Karpas-422 (cell line): ENCODE measurements at regions not wholly inside any gene's neighbourhood (a gene's known extent, or its start where the extent isn't known, plus 50 kb on each side); places are given as distances from the start of the nearest gene placed in this dataset.

Experiments
- DNase-seq: peaks from one replicate; pipeline ENCODE4 v3.0.0-alpha.2; 2015
- H2AFZ ChIP-seq: fragments of 200-600 bp; sonication (generic); 2 replicates; pipeline ENCODE4 v1.6.1; 2014; ENCODE audit warnings: antibody characterized with exemption, low read length, mixed read lengths
- H3K27ac ChIP-seq: fragments of 200-600 bp; sonication (generic); 2 replicates; pipeline ENCODE4 v1.5.1; 2014; ENCODE audit warnings: mild to moderate bottlenecking, low read length, moderate library complexity
- H3K27me3 ChIP-seq: fragments of 200-600 bp; sonication (generic); 2 replicates; pipeline ENCODE4 v1.6.1; 2014; ENCODE audit warnings: low read length, mixed read lengths
- H3K36me3 ChIP-seq: fragments of 200-600 bp; sonication (generic); 2 replicates; pipeline ENCODE4 v1.6.1; 2014; ENCODE audit warnings: low read length, mixed read lengths; ENCODE audit not compliant: insufficient read depth
- H3K4me1 ChIP-seq: fragments of 200-600 bp; sonication (generic); 2 replicates; pipeline ENCODE4 v1.6.1; 2014; ENCODE audit warnings: mild to moderate bottlenecking, low read length, mixed read lengths
- H3K4me2 ChIP-seq: fragments of 200-600 bp; sonication (generic); 2 replicates; pipeline ENCODE4 v1.6.1; 2014; ENCODE audit warnings: low read length, low read depth, mild to moderate bottlenecking; ENCODE audit not compliant: poor library complexity, severe bottlenecking
- H3K4me3 ChIP-seq: fragments of 200-600 bp; sonication (generic); 2 replicates; pipeline ENCODE4 v1.5.1; 2014; ENCODE audit warnings: mild to moderate bottlenecking, antibody characterized with exemption, low read length, mixed read lengths
- H3K79me2 ChIP-seq: fragments of 200-600 bp; sonication (generic); 2 replicates; pipeline ENCODE4 v1.6.1; 2014; ENCODE audit warnings: mild to moderate bottlenecking, low read length, mixed read lengths
- H3K9ac ChIP-seq: fragments of 200-600 bp; sonication (generic); 2 replicates; pipeline ENCODE4 v1.6.0; 2014; ENCODE audit warnings: low read length
- H3K9me2 ChIP-seq: fragments of 200-600 bp; sonication (generic), shearing (Covaris generic); replicated peaks from 2 replicates; pipeline ENCODE4 v1.6.0; 2014; ENCODE audit warnings: mild to moderate bottlenecking, low read length, moderate library complexity; ENCODE audit not compliant: insufficient read depth
- H3K9me3 ChIP-seq: fragments of 300-700, 200-600 bp; sonication (generic); 2 replicates; pipeline ENCODE4 v1.6.1; 2014; ENCODE audit warnings: low read length, mixed read lengths
- H4K20me1 ChIP-seq: fragments of 200-600 bp; sonication (generic); 2 replicates; pipeline ENCODE4 v1.6.1; 2014; ENCODE audit warnings: mild to moderate bottlenecking, antibody characterized with exemption, low read length, low read depth; ENCODE audit not compliant: insufficient read depth

DNA sequence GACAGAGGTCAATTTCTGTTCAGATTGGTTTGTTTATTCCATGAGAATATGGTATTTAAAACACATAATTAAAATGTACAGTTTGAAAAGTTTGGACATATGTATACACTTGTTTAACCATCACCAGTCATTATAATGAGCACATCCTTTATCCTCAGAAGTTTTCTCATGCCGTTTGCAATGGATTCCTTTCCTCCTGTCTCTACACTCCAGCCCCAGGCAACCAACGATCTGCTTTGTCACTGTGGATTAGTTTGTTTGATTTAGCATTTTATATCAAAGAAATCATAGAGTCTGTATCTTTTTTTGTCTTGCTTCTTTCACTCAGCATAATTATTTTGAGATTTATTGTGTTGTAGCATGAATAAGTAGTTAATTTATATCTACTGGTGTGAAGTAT is 243.0 kb upstream of the TRAM1L1 start:
- Histone ChIP-seq H2AFZ (no peak overlapping the region), H4K20me1 (no peaks in the 10 kb centered on the region), H3K9me3 (peaks cover 26% of the 10 kb centered on the region), H3K36me3 (no peaks in the 10 kb centered on the region), H3K79me2 (no peaks in the 10 kb centered on the region), H3K27ac (no peak overlapping the region), H3K9ac (no peak overlapping the region), H3K9me2 (no peaks in the 10 kb centered on the region), H3K4me1 (no peaks in the 10 kb centered on the region), H3K27me3 (no peaks in the 10 kb centered on the region), H3K4me3 (no peak overlapping the region), H3K4me2 (no peak overlapping the region)
- DNase-seq: no peak

- H3K4me2 ChIP-seq: no peak overlapping the region
- H2AFZ ChIP-seq: no peak overlapping the region
- DNase-seq: no peak
- H3K36me3 ChIP-seq: no peaks in the 10 kb centered on the region
- no peak overlapping the region for H3K27ac ChIP-seq
- no peak overlapping the region for H3K9ac ChIP-seq
- no peaks in the 10 kb centered on the region for H4K20me1 ChIP-seq
- H3K9me2 ChIP-seq: no peaks in the 10 kb centered on the region
- H3K27me3 ChIP-seq: no peaks in the 10 kb centered on the region
- H3K9me3 ChIP-seq: peaks cover 12% of the 10 kb centered on the region; the same call in 1 of the 2 replicates
- H3K4me3 ChIP-seq: no peak overlapping the region
- H3K79me2 ChIP-seq: no peaks in the 10 kb centered on the region
- H3K4me1 ChIP-seq: no peaks in the 10 kb centered on the region
Measured at GRCh38 chr4:117331817-117332216, 246.4 kb upstream of the TRAM1L1 start.

DNA sequence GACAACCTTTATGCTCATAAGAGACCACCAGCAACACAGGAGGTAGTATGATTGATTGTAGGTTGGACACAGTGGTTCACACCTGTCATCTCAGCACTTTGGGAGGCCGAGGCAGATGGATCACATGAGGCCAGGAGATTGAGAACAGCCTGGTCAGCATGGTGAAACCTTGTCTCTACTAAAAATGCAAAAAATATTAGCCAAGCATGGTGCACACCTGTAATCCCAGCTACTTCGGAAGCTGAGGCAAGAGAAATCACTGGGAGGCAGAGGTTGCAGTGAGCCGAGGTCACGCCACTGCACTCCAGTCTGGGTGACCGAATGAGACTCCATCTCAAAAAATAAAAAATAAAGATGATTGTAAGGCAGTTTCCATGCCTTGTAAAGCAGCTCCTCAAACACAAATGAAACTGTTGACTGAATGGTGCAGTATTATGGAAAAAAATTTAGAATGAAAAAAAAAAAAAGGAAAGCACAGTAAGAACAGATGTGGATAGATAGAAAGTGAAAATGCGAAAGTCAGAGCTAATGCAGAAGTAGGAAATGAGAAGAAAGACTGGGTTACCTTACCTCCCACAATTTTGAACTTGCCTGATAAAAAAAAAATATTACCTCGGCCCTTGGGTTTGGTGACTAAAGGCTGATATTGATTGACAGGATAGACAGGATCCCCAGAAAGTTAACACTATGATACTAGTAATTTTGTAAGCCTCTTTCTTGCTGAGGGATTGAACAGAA is 249.2 kb upstream of the TRAM1L1 start:
- no peak overlapping the region for H3K27ac ChIP-seq
- no peaks in the 10 kb centered on the region for H3K9me2 ChIP-seq
- no peaks in the 10 kb centered on the region for H4K20me1 ChIP-seq
- H3K79me2 ChIP-seq: no peaks in the 10 kb centered on the region
- no peak overlapping the region for H3K4me2 ChIP-seq
- no peaks in the 10 kb centered on the region for H3K4me1 ChIP-seq
- peaks cover 8% of the 10 kb centered on the region; the same call in 1 of the 2 replicates for H3K9me3 ChIP-seq
- no peak overlapping the region for H2AFZ ChIP-seq
- no peak overlapping the region for H3K9ac ChIP-seq
- H3K4me3 ChIP-seq: no peak overlapping the region
- no peaks in the 10 kb centered on the region for H3K36me3 ChIP-seq
- H3K27me3 ChIP-seq: no peaks in the 10 kb centered on the region
- DNase-seq: no peak

- H3K9ac ChIP-seq: no peak overlapping the region
- H3K4me2 ChIP-seq: no peak overlapping the region
- DNase-seq: no peak
- H3K27ac ChIP-seq: no peak overlapping the region
- H2AFZ ChIP-seq: no peak overlapping the region
- no peaks in the 10 kb centered on the region for H3K27me3 ChIP-seq
- no peaks in the 10 kb centered on the region for H3K36me3 ChIP-seq
- H3K79me2 ChIP-seq: no peaks in the 10 kb centered on the region
- no peaks in the 10 kb centered on the region; the same call in 1 of the 2 replicates for H3K9me2 ChIP-seq
- peaks cover 11% of the 10 kb centered on the region; the same call in 1 of the 2 replicates for H3K9me3 ChIP-seq
- H3K4me1 ChIP-seq: no peaks in the 10 kb centered on the region
- H3K4me3 ChIP-seq: no peak overlapping the region
- no peaks in the 10 kb centered on the region for H4K20me1 ChIP-seq
Measured at GRCh38 chr4:117357437-117357836, 272.1 kb upstream of the TRAM1L1 start.

DNA sequence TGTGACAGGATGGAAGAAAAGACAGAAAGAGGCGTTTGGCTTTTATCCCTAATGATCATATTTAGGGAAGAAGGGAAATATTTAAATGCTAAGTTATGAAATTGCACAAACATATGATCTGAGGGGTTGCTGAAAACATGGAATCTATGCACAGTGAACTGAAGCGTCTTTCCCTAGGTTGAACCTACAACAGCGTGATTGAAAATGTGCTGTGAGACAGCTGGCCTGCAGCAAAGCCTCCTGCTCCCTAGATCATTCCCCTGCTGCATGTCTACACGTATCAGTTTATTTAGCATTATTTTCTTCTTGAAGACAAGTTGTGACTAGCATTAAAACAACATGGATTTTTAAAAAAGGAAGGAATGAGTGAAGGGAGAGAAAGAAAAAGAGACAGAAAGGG is 272.5 kb upstream of the TRAM1L1 start:
- Histone ChIP-seq H3K9me2 (no peaks in the 10 kb centered on the region; the same call in 1 of the 2 replicates), H3K27ac (no peak overlapping the region), H3K4me2 (no peak overlapping the region), H3K4me1 (no peaks in the 10 kb centered on the region), H3K79me2 (no peaks in the 10 kb centered on the region), H3K4me3 (no peak overlapping the region), H3K9ac (no peak overlapping the region), H2AFZ (no peak overlapping the region), H3K27me3 (no peaks in the 10 kb centered on the region), H3K9me3 (peaks cover 11% of the 10 kb centered on the region; the same call in 1 of the 2 replicates), H3K36me3 (no peaks in the 10 kb centered on the region), H4K20me1 (no peaks in the 10 kb centered on the region)
- DNase-seq: no peak

DNA sequence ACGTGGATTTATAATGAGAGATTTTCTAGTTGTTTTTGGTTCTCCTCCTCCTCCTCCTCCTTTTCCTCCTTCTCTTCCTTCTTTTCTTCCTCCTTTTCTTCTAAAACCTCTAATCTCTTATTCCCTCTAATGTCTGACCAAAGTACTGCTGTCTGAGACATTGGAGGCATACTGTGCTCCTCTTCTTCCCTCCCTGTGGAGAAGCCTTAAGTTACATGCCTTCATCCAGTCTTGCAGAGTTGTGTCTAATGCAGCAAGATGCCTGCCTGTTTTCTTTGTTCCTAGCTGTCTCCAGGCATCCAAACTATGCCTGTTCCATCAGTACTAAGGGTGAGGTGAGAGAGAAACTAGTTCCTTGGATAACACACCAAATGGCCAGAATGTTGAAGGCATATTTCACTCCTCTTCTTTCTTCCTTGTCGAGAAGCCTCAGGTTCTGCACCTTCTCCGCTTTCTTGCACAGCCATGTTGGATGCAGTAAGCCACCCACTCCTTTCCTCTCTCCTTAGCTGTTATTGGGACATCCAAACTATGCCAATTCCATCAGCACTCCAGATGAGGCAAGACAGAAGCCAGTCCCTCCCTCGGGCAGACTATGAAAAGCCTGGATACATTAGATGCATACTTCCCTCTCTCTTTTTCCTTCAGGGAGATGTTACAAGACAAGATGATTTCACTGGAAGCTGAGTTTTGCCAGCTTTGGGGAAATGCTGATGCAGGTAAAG is 285.7 kb upstream of the TRAM1L1 start:
- Histone ChIP-seq H3K4me3 (no peak overlapping the region), H3K9me3 (peaks cover 25% of the 10 kb centered on the region), H3K4me1 (no peaks in the 10 kb centered on the region), H2AFZ (no peak overlapping the region), H3K27ac (no peak overlapping the region), H3K9me2 (no peaks in the 10 kb centered on the region), H3K27me3 (no peaks in the 10 kb centered on the region), H3K9ac (no peak overlapping the region), H3K79me2 (no peaks in the 10 kb centered on the region), H4K20me1 (no peaks in the 10 kb centered on the region), H3K4me2 (no peak overlapping the region), H3K36me3 (no peaks in the 10 kb centered on the region)
- no peak for DNase-seq

DNA sequence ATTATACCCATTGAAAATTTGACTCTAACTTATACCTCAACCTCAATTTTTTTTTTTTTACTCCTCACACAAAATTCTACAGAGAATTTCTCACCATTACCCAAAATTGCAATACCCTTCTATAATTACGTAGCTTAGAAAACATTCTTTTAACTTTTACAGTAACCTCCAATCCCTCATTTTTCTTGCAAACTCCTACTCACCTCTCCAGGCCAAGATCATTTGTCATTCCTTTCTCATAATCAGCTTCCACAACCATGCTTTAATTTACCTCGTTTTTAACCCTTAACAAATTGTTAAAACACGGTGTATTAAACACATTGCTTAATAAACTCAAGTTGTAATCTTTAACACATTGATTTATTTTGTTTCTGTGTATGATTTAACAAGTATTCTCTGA is 289.7 kb upstream of the TRAM1L1 start:
- Histone ChIP-seq H3K9me3 (peaks cover 20% of the 10 kb centered on the region), H3K4me2 (no peak overlapping the region), H2AFZ (no peak overlapping the region), H3K4me3 (no peak overlapping the region), H3K4me1 (no peaks in the 10 kb centered on the region), H3K36me3 (no peaks in the 10 kb centered on the region), H3K27ac (no peak overlapping the region), H3K9me2 (no peaks in the 10 kb centered on the region), H4K20me1 (no peaks in the 10 kb centered on the region), H3K9ac (no peak overlapping the region), H3K27me3 (no peaks in the 10 kb centered on the region), H3K79me2 (no peaks in the 10 kb centered on the region)
- no peak for DNase-seq

GRCh38 chr4:117376692-117377091 is 291.3 kb upstream of the TRAM1L1 start:
- no peaks in the 10 kb centered on the region for H3K4me1 ChIP-seq
- no peak overlapping the region for H2AFZ ChIP-seq
- no peak overlapping the region for H3K4me2 ChIP-seq
- H3K9ac ChIP-seq: no peak overlapping the region
- H3K4me3 ChIP-seq: no peak overlapping the region
- no peaks in the 10 kb centered on the region for H3K79me2 ChIP-seq
- H3K36me3 ChIP-seq: no peaks in the 10 kb centered on the region
- no peak overlapping the region for H3K27ac ChIP-seq
- no peaks in the 10 kb centered on the region for H3K9me2 ChIP-seq
- no peak for DNase-seq
- peaks cover 8% of the 10 kb centered on the region for H3K9me3 ChIP-seq
- no peaks in the 10 kb centered on the region for H3K27me3 ChIP-seq
- no peaks in the 10 kb centered on the region for H4K20me1 ChIP-seq
